ENCODE measurements at regions not wholly inside any gene's neighbourhood (a gene's known extent, or its start where the extent isn't known, plus 50 kb on each side); places are given as distances from the start of the nearest gene placed in this dataset.

DNA sequence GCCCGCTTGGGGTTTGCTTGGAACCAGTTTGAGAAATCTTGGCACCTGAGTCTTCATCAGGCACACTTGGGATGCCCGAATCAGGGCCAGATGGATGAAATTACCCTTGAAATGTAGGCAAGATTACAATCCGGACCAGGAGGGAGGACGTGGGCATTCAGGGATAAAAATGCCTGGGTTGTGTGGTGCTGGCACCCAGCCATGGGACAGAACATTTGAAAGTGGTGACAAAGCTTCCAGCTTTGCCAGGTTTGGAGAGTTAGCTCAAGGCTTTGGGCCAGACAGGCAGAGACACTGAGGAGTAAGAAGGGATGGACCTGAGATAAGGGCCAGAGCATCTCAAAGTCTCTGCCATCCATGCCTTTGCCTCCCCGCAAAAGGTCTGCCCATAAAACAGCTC, 182.2 kb downstream of the TTC32 start:
- no peak for DNase-seq (ENCODE audit: low read depth in 4 of 6, low spot score in 6 of 6)
- Histone ChIP-seq H3K4me1 (ENCODE audit: control insufficient read depth, insufficient read depth, low read length) (no peaks in the 10 kb centered on the region), H3K4me3 (ENCODE audit: low read depth, low read length) (no peak overlapping the region), H3K36me3 (ENCODE audit: control insufficient read depth, insufficient read depth, low read length) (no peaks in the 10 kb centered on the region), H3K27ac (ENCODE audit: low read depth, low read length) (no peak overlapping the region), H3K27me3 (ENCODE audit: control insufficient read depth, insufficient read depth, low read length) (no peaks in the 10 kb centered on the region), H3K9me3 (ENCODE audit: control insufficient read depth, insufficient read depth, low read length) (no peaks in the 10 kb centered on the region)
- WGBS (ENCODE audit: insufficient coverage), result 73% methylated on average over 4 of the region's 5 CpGs

DNA sequence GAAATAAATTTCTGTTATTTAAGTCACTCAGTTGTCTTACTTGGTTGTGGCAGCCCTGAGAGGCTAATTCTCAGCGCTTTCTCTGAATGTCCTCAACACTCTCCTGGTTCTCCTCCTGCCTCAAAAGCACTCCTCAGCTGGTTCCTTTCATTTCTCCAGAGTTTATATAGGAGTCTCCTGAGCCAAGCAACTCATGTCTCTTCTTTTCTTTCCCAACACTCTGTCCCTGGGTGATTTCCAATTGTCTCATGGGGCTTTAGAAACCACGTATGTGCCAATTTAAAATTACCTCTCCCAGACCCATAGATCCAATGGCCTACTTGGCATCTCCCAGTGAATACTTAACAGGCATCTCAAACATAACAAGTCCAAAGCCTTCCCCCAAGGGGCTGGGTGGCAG, 184.3 kb downstream of the TTC32 start:
- no peaks in the 10 kb centered on the region for H3K9me3 ChIP-seq (ENCODE audit: control insufficient read depth, insufficient read depth, low read length)
- no peaks in the 10 kb centered on the region for H3K36me3 ChIP-seq (ENCODE audit: control insufficient read depth, insufficient read depth, low read length)
- H3K4me1 ChIP-seq (ENCODE audit: control insufficient read depth, insufficient read depth, low read length), result no peaks in the 10 kb centered on the region
- no peak for DNase-seq (ENCODE audit: low read depth in 4 of 6, low spot score in 6 of 6)
- H3K27ac ChIP-seq (ENCODE audit: low read depth, low read length), result no peak overlapping the region
- 73% methylated on average over 2 of the region's 2 CpGs for WGBS (ENCODE audit: insufficient coverage)
- no peak overlapping the region for H3K4me3 ChIP-seq (ENCODE audit: low read depth, low read length)
- no peaks in the 10 kb centered on the region for H3K27me3 ChIP-seq (ENCODE audit: control insufficient read depth, insufficient read depth, low read length)

DNA sequence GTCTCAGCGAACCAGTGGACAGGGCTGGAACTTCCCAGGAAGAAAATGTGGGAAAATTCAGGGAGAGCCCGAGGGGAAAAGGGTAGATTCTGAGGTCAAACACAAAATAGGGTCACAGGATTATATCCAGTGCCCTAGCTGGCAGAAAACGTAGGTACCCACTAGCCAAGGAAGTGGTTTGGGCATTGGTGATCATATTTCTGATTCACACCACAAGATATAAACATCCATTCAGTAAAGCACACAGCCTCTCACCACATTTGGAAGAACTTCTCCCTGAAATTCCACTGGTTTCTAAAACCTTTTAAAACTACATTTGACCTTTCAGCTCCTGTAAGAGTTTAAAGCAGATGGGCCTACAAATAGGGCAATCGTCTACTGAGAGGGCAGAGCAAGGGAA, 186.9 kb downstream of the TTC32 start:
- no peak for DNase-seq (ENCODE audit: low read depth in 4 of 6, low spot score in 6 of 6)
- no peaks in the 10 kb centered on the region for H3K4me1 ChIP-seq (ENCODE audit: control insufficient read depth, insufficient read depth, low read length)
- 92% methylated on average over 2 of the region's 4 CpGs for WGBS (ENCODE audit: insufficient coverage)
- H3K27me3 ChIP-seq (ENCODE audit: control insufficient read depth, insufficient read depth, low read length), result no peaks in the 10 kb centered on the region
- H3K27ac ChIP-seq (ENCODE audit: low read depth, low read length), result no peak overlapping the region
- H3K4me3 ChIP-seq (ENCODE audit: low read depth, low read length), result no peak overlapping the region
- H3K36me3 ChIP-seq (ENCODE audit: control insufficient read depth, insufficient read depth, low read length), result no peaks in the 10 kb centered on the region
- H3K9me3 ChIP-seq (ENCODE audit: control insufficient read depth, insufficient read depth, low read length), result no peaks in the 10 kb centered on the region

DNA sequence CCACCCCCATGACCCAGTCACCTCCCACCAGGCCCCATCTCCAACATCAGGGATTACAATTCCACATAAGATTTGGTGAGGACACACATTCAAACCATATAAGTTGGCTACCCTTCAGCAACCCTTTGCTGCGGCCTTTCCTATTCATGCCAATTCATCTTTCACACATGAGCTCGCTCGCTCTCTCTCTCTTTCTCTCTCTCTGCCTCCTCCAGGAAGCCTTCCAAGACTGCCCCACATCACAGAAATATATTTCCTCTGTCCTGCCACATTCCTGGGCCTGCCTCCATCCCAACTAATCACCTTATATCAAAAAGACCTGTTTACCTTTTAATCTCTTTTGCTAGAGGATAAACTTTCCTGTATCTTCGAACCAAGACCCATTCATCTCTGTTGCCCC, 188.9 kb downstream of the TTC32 start:
- WGBS (ENCODE audit: insufficient coverage), result 97% methylated on average over 3 of the region's 4 CpGs
- H3K4me1 ChIP-seq (ENCODE audit: control insufficient read depth, insufficient read depth, low read length), result no peaks in the 10 kb centered on the region
- H3K4me3 ChIP-seq (ENCODE audit: low read depth, low read length), result no peak overlapping the region
- DNase-seq (ENCODE audit: low read depth in 4 of 6, low spot score in 6 of 6), result no peak
- no peaks in the 10 kb centered on the region for H3K36me3 ChIP-seq (ENCODE audit: control insufficient read depth, insufficient read depth, low read length)
- no peak overlapping the region for H3K27ac ChIP-seq (ENCODE audit: low read depth, low read length)
- no peaks in the 10 kb centered on the region for H3K27me3 ChIP-seq (ENCODE audit: control insufficient read depth, insufficient read depth, low read length)
- H3K9me3 ChIP-seq (ENCODE audit: control insufficient read depth, insufficient read depth, low read length), result no peaks in the 10 kb centered on the region

DNA sequence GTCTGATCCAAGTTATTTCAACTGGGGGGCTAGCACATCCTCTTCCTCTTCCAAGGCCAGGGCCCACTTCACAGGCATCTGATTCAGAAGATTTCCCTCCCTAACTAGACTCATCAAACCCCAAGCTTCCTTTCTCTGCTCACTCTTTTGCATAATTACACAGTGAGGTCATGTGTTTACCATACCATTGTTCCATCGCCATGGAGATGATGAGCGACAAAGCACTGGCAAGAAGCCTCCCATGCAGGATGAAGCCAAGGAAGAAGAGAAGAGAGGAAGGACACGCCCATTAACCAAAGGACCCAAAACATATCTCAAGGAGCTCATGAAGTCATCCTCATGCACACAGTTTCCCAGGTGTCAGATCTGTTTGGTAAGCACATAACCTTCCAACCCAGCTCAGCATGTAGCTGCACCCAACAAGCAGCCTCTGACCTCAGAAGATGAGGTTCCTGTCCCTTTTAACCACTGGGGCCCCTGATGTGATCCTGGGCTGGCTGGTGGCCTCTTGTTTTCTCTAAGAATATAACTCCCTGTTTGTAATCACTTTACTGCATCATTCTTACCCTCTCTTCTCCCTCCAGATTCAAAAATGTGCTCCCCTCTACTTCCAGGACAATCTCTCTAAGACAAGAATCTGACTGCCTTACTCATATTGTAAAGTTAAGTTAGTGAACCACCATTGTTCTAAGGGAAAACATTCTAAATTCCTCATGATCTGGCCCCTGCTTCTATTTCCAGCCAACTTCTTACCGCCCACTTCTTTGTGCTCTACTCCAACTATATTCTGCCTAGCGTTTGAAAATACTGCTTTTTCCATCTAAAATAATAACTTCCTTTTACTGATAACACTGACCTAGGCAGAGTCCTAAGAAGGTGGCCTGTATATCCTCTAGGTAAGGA, 190.1 kb downstream of the TTC32 start:
- Histone ChIP-seq H3K27me3 (ENCODE audit: control insufficient read depth, insufficient read depth, low read length) (no peaks in the 10 kb centered on the region), H3K27ac (ENCODE audit: low read depth, low read length) (no peak overlapping the region), H3K4me3 (ENCODE audit: low read depth, low read length) (no peak overlapping the region), H3K36me3 (ENCODE audit: control insufficient read depth, insufficient read depth, low read length) (no peaks in the 10 kb centered on the region), H3K4me1 (ENCODE audit: control insufficient read depth, insufficient read depth, low read length) (no peaks in the 10 kb centered on the region), H3K9me3 (ENCODE audit: control insufficient read depth, insufficient read depth, low read length) (no peaks in the 10 kb centered on the region)
- peak in 1 of 6 donors; percentile 58 for DNase-seq (ENCODE audit: low read depth in 4 of 6, low spot score in 6 of 6)
- WGBS (ENCODE audit: insufficient coverage), result 50% methylated on average over 2 of the region's 5 CpGs

DNA sequence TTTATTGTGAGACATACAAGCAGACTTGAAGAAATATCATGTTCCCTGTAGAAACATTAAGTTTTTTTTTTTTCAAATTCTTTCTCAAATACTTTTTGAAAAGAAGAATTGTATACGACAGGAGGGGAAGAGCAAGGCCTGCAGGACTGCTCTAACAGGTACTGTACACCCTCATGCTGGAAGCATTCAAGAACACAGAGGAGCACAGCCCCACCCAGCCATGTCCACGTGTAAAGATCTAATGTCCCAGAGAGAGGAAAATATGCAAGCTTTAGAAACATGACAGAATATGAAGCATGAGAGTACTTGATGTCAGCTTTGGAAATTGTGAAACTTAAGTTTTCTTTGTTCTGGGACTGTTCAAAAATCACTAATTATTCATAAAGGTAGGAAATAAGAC, 191.6 kb downstream of the TTC32 start:
- WGBS (ENCODE audit: insufficient coverage), result no CpG with 5 or more reads among the region's 2 CpGs
- Histone ChIP-seq H3K27me3 (ENCODE audit: control insufficient read depth, insufficient read depth, low read length) (no peaks in the 10 kb centered on the region), H3K4me1 (ENCODE audit: control insufficient read depth, insufficient read depth, low read length) (no peaks in the 10 kb centered on the region), H3K4me3 (ENCODE audit: low read depth, low read length) (no peak overlapping the region), H3K36me3 (ENCODE audit: control insufficient read depth, insufficient read depth, low read length) (no peaks in the 10 kb centered on the region), H3K27ac (ENCODE audit: low read depth, low read length) (no peak overlapping the region), H3K9me3 (ENCODE audit: control insufficient read depth, insufficient read depth, low read length) (no peaks in the 10 kb centered on the region)
- no peak for DNase-seq (ENCODE audit: low read depth in 4 of 6, low spot score in 6 of 6)

DNA sequence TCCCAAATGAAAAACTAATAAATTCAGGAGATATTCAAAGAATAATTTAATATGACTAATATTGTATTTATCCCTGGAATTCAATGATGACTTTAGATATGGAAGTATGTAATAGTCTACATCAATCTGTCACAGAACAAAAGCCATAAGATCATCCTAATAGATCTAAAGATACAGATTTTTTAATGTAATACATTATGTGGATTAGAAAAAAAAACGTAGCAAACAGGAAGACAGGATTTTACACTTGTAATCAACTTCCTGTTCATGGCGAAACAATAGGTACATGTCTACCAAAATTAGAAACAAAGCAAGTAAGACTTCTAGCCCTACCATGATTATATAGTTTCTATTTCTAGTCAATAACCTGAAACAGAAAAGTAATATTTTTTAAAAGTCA, 192.2 kb downstream of the TTC32 start:
- DNase-seq (ENCODE audit: low read depth in 4 of 6, low spot score in 6 of 6), result no peak
- WGBS (ENCODE audit: insufficient coverage), result no CpG with 5 or more reads among the region's 2 CpGs
- H3K27me3 ChIP-seq (ENCODE audit: control insufficient read depth, insufficient read depth, low read length), result no peaks in the 10 kb centered on the region

DNA sequence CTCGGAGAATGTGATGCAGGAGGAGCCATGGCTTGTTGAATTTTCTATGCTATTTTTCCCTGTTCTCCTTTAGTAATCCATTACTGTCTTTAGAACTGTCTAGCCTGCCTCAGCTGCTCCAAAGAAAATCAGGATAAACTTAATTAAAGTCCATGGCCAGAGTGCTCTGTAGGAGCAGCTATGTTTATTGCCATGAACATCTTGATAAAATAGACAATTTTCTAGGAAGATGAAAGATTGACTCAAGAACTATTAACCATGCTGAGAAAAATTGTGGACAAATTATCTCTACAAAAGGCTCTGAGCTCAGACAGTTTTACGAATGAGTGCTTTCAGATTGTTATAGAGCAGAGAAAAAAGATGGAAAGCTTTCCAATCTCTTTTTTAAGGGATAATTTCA, 193.0 kb downstream of the TTC32 start:
- no peaks in the 10 kb centered on the region for H3K9me3 ChIP-seq (ENCODE audit: control insufficient read depth, insufficient read depth, low read length)
- H3K27ac ChIP-seq (ENCODE audit: low read depth, low read length), result no peak overlapping the region
- H3K4me1 ChIP-seq (ENCODE audit: control insufficient read depth, insufficient read depth, low read length), result no peaks in the 10 kb centered on the region
- no peak for DNase-seq (ENCODE audit: low read depth in 4 of 6, low spot score in 6 of 6)
- WGBS (ENCODE audit: insufficient coverage), result no CpG with 5 or more reads among the region's 2 CpGs
- H3K27me3 ChIP-seq (ENCODE audit: control insufficient read depth, insufficient read depth, low read length), result no peaks in the 10 kb centered on the region
- H3K4me3 ChIP-seq (ENCODE audit: low read depth, low read length), result no peak overlapping the region
- H3K36me3 ChIP-seq (ENCODE audit: control insufficient read depth, insufficient read depth, low read length), result no peaks in the 10 kb centered on the region

More for the DNA sequence above, 192.2 kb downstream of the TTC32 start:
- no peaks in the 10 kb centered on the region for H3K9me3 ChIP-seq (ENCODE audit: control insufficient read depth, insufficient read depth, low read length)
- no peaks in the 10 kb centered on the region for H3K4me1 ChIP-seq (ENCODE audit: control insufficient read depth, insufficient read depth, low read length)
- no peak overlapping the region for H3K4me3 ChIP-seq (ENCODE audit: low read depth, low read length)
- H3K36me3 ChIP-seq (ENCODE audit: control insufficient read depth, insufficient read depth, low read length), result no peaks in the 10 kb centered on the region
- no peak overlapping the region for H3K27ac ChIP-seq (ENCODE audit: low read depth, low read length)

DNA sequence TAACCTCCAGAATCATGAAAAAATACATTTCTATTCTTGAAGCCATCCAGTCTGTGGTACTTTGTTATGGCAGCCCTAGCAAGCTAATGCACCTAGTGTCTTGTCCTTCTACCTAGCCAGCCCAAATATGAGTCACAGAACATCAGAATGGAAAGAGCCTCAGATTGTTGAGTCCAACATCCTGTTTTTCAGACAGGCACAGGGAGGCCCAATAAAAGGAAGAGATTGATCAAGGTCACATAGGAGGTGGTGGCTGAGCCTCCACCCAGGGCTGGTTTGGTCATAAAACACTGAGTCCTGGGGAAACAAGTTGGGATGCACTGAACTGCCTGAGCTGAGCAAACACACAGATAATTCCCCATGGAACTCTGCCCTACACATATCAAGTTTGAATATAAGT, 195.5 kb downstream of the TTC32 start:
- H3K36me3 ChIP-seq (ENCODE audit: control insufficient read depth, insufficient read depth, low read length), result no peaks in the 10 kb centered on the region
- no peaks in the 10 kb centered on the region for H3K4me1 ChIP-seq (ENCODE audit: control insufficient read depth, insufficient read depth, low read length)
- H3K4me3 ChIP-seq (ENCODE audit: low read depth, low read length), result no peak overlapping the region
- H3K27ac ChIP-seq (ENCODE audit: low read depth, low read length), result no peak overlapping the region
- H3K9me3 ChIP-seq (ENCODE audit: control insufficient read depth, insufficient read depth, low read length), result no peaks in the 10 kb centered on the region
- no peak for DNase-seq (ENCODE audit: low read depth in 4 of 6, low spot score in 6 of 6)
- H3K27me3 ChIP-seq (ENCODE audit: control insufficient read depth, insufficient read depth, low read length), result no peaks in the 10 kb centered on the region

DNA sequence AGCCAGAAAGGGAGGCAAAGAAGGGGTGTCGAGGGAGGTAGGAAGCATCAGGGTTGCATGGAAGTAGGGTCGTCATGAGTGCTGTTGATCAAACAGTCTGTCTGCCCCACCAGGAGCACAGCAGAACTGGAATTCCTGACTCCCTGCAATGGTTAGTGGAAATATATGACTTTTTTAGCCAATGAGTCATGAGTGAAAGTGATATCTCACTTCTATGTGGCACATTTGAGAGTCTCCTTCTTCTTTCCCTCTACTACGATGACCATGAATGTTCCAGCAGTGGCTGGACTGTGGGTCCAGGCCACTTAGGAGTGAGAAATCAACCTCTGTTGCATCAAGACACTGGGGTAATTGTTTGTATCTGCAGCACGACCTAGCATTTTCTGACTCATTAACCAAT, 199.5 kb downstream of the TTC32 start:
- no peak overlapping the region for H3K27ac ChIP-seq (ENCODE audit: low read depth, low read length)
- no peak overlapping the region for H3K4me3 ChIP-seq (ENCODE audit: low read depth, low read length)
- H3K36me3 ChIP-seq (ENCODE audit: control insufficient read depth, insufficient read depth, low read length), result no peaks in the 10 kb centered on the region
- no peaks in the 10 kb centered on the region for H3K27me3 ChIP-seq (ENCODE audit: control insufficient read depth, insufficient read depth, low read length)
- no peak for DNase-seq (ENCODE audit: low read depth in 4 of 6, low spot score in 6 of 6)
- no peaks in the 10 kb centered on the region for H3K9me3 ChIP-seq (ENCODE audit: control insufficient read depth, insufficient read depth, low read length)
- 87% methylated on average over 3 of the region's 4 CpGs for WGBS (ENCODE audit: insufficient coverage)
- no peaks in the 10 kb centered on the region for H3K4me1 ChIP-seq (ENCODE audit: control insufficient read depth, insufficient read depth, low read length)

All from spinal cord (tissue), 9 donors.